HG02973 (cell line): ENCODE measurements at regions not wholly inside any gene's neighbourhood (a gene's known extent, or its start where the extent isn't known, plus 50 kb on each side); places are given as distances from the start of the nearest gene placed in this dataset.
A peak's percentile ranks its signal among the peaks of the same experiment; 100 is the strongest.

Experiments
- ATAC-seq: cut with Tn5 transposase; IDR thresholded peaks from one replicate; pipeline ENCODE4 v1.9.1; 2021; ENCODE audit warnings: moderate library complexity; ENCODE audit not compliant: unreplicated experiment

DNA sequence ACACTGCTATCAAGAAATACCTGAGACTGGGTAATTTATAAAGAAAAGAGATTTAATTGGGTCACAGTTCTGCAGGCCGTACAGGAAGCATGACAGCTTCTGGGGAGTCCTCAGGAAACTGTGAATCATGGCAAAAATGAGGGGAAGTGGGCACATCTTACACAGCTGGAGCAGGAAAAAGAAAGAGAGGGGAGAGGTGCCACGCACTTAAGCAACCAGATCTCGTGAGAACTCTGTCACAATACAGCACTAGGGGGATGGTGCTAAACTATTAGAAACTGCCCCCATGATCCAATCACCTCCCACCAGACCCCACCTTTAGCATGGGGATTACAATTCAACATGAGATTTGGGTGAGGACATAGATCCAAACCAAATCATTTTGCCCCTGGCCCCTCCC is 105.5 kb upstream of the CPLX2 start:
- no peak for ATAC-seq

- no peak for ATAC-seq
Observed at GRCh38 chr5:175766963-175767362, 104.4 kb upstream of the CPLX2 start.

DNA sequence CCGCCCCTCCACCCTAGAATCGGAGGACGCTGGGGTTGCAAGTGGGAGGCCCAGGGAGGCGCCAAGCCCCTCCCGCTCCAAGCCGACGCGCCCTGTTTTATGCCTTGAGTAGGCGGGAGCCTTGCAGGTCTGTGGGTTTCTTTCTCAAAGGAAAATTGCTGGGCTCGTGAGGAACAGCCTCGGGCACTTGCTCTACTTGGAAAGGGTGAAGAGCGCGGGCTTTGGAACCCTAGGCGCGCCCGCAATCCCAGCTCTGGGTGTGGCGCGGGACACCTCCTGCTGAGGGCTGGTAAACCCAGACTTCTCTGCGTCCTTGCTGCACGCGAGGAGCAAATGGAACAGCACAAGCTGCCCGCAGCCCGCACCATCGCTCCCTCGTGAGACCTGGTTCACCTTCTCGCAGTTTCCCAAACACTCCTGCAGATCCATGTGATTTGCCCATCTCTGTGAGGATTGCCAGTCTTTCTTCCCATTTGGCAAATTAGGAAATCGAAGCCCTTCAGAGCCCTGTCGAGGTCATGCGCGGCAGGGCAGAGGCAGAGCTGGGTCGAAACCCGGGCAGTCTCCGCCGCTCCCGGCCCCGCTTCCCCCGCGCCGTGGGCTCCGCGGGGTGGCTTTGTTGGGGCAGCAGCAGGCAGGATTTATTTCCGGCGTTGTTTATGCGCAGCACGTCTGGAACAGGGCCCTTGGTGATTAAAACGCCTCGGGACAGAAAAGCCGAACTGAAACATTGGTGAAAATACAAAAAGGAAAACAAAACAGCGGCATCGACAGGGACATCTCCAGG is 98.4 kb upstream of the CPLX2 start:
- ATAC-seq, result no peak

GRCh38 chr5:175773534-175774070 is 97.8 kb upstream of the CPLX2 start:
- ATAC-seq, result no peak

GRCh38 chr5:175775416-175775815 is 96.0 kb upstream of the CPLX2 start:
- ATAC-seq, result no peak

DNA sequence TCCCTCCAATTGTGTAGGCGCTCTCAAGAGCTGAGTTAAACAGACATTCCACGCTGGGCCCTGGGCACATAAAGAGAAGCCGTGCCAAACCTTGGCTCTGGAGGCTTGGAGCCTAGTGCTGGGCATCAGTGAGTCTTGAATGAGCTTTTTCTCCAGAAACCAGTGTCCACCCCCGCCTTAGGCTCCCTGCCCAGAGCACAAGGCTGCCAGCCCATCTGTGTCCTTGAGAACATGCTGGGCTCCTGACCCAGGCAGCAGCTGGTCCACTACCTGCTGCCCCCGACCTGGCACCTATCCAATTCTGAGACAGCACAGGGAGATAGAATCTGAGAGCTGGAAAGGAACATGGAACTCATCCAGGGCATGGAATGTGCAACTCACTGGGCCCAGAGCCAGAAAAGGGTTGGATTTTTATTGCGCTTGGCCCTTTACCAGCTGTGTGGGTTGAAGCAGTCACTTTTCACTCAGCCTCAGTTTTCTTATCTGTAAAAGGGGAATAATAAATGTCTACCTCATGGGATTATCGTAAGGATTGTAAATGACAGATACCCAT is 92.4 kb upstream of the CPLX2 start:
- no peak for ATAC-seq

- no peak for ATAC-seq
Observed at GRCh38 chr5:175783739-175784138, 87.6 kb upstream of the CPLX2 start.

DNA sequence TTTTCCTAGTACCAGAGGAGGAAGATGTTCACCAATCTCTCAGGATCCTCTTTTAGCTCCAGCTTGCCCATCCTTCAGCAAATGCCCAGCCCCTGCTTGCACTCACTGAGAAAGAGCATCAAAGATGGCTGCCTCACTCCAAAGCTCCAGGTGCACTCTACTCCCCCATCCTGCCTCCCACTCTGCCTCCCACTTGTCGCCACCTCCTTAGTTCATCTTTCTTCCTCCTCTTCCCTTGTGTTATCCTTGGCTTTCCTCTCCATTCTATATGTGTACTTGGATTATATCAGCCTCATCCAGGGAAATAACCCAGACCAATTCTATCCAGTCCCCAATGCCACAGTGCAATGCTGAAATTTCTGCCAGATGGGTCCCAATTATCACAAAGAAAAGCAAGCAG is 87.1 kb upstream of the CPLX2 start:
- no peak for ATAC-seq

DNA sequence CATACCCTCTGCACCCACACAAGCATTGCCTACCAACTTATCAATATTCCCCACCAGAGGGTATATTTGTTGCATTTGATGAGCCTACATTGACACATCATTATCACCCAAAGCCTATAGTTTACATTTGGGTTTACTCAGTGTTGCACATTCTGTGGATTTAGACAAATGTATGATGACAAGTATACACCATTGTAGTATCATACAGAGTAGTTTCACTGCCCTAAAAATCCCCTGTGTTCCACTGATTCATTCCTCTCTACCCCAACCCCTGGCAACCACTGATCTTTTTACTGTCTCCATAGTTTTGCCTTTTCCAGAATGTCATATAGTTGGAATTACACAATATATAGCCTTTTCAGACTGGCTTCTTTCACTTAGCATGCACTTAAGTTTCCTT is 85.7 kb upstream of the CPLX2 start:
- no peak for ATAC-seq

GRCh38 chr5:175788155-175788787 is 83.1 kb upstream of the CPLX2 start:
- no peak for ATAC-seq

- no peak for ATAC-seq
Observed at GRCh38 chr5:175789670-175790069, 81.7 kb upstream of the CPLX2 start.

- no peak for ATAC-seq
Observed at GRCh38 chr5:175790796-175791195, 80.6 kb upstream of the CPLX2 start.

DNA sequence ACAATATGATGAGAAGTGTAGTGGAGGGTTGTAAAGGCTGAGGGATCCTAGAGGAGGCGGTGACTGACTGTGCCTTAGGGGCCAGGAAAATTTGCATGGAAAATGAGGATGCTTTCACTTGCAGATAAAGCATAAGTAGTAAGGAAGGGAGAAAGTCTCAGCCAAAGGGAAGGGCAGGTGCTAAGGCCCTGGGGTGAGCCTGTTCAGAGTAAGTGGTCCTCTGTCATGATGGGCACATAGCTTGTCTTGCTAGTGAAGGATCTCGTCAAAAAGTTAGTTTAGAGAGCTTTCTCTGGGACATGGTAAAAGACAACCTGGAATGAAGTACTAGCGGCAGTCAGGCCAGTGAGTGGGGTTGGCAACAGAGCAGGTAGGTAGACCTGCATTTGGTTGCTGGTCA is 75.4 kb upstream of the CPLX2 start:
- no peak for ATAC-seq

DNA sequence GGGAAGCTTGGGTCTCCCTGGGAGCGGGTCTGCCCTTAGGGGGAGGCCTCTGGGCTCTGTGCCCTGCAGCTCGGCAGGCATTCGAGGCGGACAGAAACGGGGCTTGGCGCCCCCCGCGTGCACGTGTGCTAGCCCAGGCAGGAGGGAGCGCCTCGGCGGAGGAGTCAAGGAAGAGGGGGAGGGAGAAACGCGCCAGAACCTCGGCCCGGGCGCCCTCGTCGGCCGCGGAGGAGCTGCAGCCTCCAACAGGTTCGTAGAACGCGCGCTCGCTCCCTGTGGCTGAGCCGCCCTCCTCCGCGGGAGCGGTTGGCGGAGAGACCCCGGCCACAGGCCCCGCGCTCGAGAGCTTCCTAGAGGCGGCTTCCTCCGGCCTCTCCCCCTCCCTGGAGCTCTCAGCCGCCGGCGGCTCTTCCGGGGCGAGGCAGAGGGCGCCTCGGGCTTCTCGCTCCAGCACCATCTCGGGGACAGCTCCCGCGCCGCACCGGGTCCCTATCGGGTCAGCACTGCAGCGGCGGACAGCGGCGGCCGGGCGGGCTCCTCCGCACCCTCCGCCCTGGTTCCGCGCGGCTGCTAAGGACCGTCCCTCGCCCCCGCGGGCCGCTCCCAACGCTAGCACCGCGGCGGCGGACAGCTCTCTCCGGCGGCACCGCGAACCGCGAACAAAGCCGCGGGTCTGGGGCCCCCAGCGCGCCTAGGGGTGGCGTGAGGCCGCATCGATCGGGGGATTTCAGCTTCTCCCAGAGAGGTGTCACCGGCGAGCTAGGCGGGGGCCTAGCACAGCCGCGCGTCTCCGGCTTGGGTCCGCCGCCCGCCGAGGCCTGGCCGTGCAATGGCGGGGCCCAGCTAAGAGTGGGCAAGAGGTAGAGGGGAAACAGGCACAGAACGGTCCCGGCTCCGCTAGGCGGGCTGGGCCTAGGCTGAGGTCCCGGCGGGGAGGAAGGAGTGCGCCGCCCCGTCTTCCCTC is 74.6 kb upstream of the CPLX2 start:
- ATAC-seq, result peak; percentile 63

DNA sequence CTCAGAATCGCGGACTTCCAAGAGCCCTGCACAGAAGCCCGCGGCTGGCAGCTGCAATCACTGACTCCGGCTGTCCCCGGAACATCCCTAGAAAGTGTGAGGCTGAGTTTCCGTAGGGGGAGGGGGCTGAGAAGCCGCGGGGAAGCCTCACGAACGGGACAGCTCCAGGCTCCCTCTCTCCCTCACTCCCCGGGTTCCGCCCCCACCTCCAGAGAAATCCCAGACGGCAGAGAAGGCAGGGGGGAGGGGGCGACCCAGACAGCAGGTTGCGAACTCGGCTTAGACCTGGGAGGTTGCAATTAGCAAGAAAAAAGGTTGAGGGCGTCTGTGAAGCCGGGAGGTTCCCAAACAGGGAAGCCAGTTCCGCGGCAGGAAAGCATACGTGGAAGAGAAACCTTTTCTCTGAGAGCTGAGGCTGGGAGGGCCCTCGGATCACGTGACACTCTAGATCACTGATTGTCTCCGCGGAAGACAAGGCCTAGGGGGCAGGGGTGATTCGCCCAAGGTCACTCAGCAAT is 73.8 kb upstream of the CPLX2 start:
- no peak for ATAC-seq

DNA sequence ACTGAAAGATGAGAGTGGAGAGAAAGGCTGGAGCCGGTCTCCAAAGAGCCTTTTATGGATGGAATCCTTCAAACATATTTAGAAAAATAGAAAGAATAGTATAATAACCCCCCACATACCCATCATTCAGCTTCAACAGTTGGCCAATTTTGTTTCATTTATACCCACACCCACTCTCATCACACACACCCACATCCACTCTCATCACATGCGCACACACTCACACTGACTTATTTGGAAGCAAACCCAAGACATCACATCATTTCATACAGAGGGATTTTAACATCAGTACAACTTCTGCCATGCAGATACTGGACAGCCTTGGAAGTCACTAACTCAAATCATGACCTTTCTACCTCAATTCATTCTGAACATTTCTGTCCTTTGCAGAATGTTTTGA is 72.8 kb upstream of the CPLX2 start:
- ATAC-seq, result no peak

DNA sequence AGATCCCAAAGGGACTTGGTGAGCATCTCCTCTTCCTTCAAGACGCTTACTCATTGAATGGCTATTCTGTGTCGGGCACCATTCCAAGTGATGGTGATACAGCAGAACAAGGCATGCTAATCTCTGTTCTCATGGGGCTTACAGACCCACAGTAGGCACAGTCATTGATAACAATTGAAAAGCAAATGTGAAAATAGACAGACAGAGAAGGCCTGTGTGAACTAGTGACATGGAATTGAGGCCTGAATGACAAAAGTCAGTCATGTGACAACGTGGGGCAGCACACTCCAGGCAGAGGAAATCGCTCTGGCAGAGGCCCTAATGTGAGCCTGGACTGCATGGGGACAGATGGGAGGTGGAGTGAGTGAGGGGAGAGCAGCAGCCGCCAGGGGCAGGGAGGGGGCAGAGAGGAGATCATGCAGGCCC is 70.7 kb upstream of the CPLX2 start:
- no peak for ATAC-seq

- no peak for ATAC-seq
Observed at GRCh38 chr5:175802361-175802760, 69.0 kb upstream of the CPLX2 start.

- no peak for ATAC-seq
Observed at GRCh38 chr5:175803254-175803653, 68.1 kb upstream of the CPLX2 start.

DNA sequence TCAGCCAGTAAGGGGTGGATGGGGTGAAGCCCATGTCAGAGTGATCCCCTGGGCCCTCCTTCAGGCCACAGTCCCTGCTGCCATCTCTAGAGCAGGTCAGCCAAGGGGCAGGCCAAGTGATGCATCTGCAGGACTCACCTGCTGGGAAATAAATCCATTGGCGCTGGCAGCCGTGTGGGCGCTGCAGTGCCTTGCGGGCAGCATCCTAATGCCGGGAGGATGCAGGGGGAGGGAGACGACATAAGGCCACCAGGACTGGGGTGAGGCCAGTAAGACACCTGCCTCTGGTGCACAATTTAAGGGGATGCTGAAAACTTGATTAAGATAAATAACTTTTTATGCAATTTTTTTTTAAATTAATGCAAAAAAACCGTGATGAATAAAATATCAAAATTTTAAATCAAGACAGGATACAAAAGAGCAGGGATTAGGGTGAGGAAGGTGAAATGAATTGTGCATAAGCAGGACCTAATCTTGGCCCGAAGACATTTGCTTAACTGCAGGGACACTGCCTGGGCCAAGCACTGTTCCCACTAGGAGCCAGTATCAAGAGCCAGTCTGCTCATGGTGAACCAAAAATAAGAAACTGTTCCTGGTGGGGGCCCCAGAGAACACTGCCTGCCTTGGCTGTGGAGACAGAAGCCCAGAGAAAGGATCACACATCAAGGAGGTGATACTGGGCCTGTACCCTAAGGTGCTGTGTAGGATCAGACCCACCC is 67.5 kb upstream of the CPLX2 start:
- no peak for ATAC-seq
